ENCODE measurements at regions not wholly inside any gene's neighbourhood (a gene's known extent, or its start where the extent isn't known, plus 50 kb on each side); places are given as distances from the start of the nearest gene placed in this dataset.

GRCh38 chr14:64639340-64639821 lies 64.8 kb upstream of the PLEKHG3 start:
- DNase-seq (ENCODE audit: low read depth): no peak

- DNase-seq (ENCODE audit: low read depth): no peak
Observed at GRCh38 chr14:64640839-64641238, 63.4 kb upstream of the PLEKHG3 start.

GRCh38 chr14:64641760-64642159 lies 62.5 kb upstream of the PLEKHG3 start:
- DNase-seq (ENCODE audit: low read depth): no peak

- DNase-seq (ENCODE audit: low read depth): no peak
Observed at GRCh38 chr14:64643709-64644108, 60.5 kb upstream of the PLEKHG3 start.

- no peak for DNase-seq (ENCODE audit: low read depth)
Observed at GRCh38 chr14:64644629-64645028, 59.6 kb upstream of the PLEKHG3 start.

GRCh38 chr14:64645220-64645892 lies 58.9 kb upstream of the PLEKHG3 start:
- no peak for DNase-seq (ENCODE audit: low read depth)

- DNase-seq (ENCODE audit: low read depth): no peak
Observed at GRCh38 chr14:64646103-64646502, 58.1 kb upstream of the PLEKHG3 start.

GRCh38 chr14:64649383-64649998 lies 54.7 kb upstream of the PLEKHG3 start:
- DNase-seq (ENCODE audit: low read depth): no peak

GRCh38 chr14:64653900-64654245 lies 50.4 kb upstream of the PLEKHG3 start:
- no peak for DNase-seq (ENCODE audit: low read depth)

GRCh38 chr14:64654246-64654900 lies 49.9 kb upstream of the PLEKHG3 start:
- DNase-seq (ENCODE audit: low read depth): peak; percentile 60
